ENCODE measurements at regions not wholly inside any gene's neighbourhood (a gene's known extent, or its start where the extent isn't known, plus 50 kb on each side); places are given as distances from the start of the nearest gene placed in this dataset.

- no peak for TF ChIP-seq CTCF (IDR thresholded peaks at IDR 0.05)
- no peak for TF ChIP-seq POLR2A (IDR thresholded peaks at IDR 0.05)
Measured at GRCh38 chr6:156028335-156029131, 572.9 kb upstream of the NOX3 start.
